H1 (cell line): ENCODE measurements at regions not wholly inside any gene's neighbourhood (a gene's known extent, or its start where the extent isn't known, plus 50 kb on each side); places are given as distances from the start of the nearest gene placed in this dataset.

Source experiments
- CTCF ChIA-PET: fragments of 300-600 bp; sonication (Branson Sonifier 250); formaldehyde crosslinking; loops from one replicate; lab custom pipeline; 2021; ENCODE audit not compliant: partially characterized antibody; lab: Charles Lee
- POLR2A ChIA-PET: fragments of 300-600 bp; sonication (Branson Sonifier 250); formaldehyde crosslinking; loops from one replicate; lab custom pipeline; 2021; ENCODE audit warnings: inconsistent platforms; ENCODE audit not compliant: partially characterized antibody; lab: Charles Lee
- DNase-seq, 2 experiments: peaks; one replicate each; pipeline versions ENCODE4 v3.0.0 to v3.0.0-alpha.2; 2010 to 2022; ENCODE audit warnings: low spot score in 2 of 2, low read depth in 1 of 2, mixed read lengths in 1 of 2
- FAIRE-seq: peaks from 2 replicates; lab custom pipeline; 2011; peaks lifted over from hg19 to GRCh38; lab: Jason Lieb, UNC
- H2AFZ ChIP-seq: 2 replicates; pipeline ENCODE4 v1.8.1; 2012; ENCODE audit warnings: low read length, inconsistent platforms
- H2AK5ac ChIP-seq: 2 replicates; pipeline ENCODE4 v1.6.1; 2013; ENCODE audit warnings: low read depth, low read length
- H2BK120ac ChIP-seq: replicated peaks from 2 replicates; pipeline ENCODE3; 2013; ENCODE audit warnings: low read depth, low read length, inconsistent platforms
- H2BK12ac ChIP-seq: 2 replicates; pipeline ENCODE4 v1.6.1; 2013; ENCODE audit warnings: low read depth, low read length
- H2BK15ac ChIP-seq: 2 replicates; pipeline ENCODE4 v1.6.1; 2013; ENCODE audit warnings: low read length
- H2BK20ac ChIP-seq: 2 replicates; pipeline ENCODE4 v1.6.1; 2013; ENCODE audit warnings: low read length
- H2BK5ac ChIP-seq: 2 replicates; pipeline ENCODE4 v1.6.1; 2013; ENCODE audit warnings: low read depth, low read length
- H3K14ac ChIP-seq: 2 replicates; pipeline ENCODE4 v1.6.1; 2013; ENCODE audit warnings: inconsistent platforms; ENCODE audit not compliant: insufficient read length
- H3K18ac ChIP-seq: 2 replicates; pipeline ENCODE4 v1.6.1; 2013; ENCODE audit warnings: low read length; ENCODE audit errors: extremely low read depth
- H3K23ac ChIP-seq: 2 replicates; pipeline ENCODE4 v1.6.1; 2013; ENCODE audit warnings: inconsistent platforms; ENCODE audit not compliant: insufficient read length
- H3K23me2 ChIP-seq: 2 replicates; pipeline ENCODE4 v1.6.1; 2013; ENCODE audit warnings: low read depth, low read length
- H3K27ac ChIP-seq: 2 replicates; pipeline ENCODE4 v1.6.1; 2011; ENCODE audit warnings: low read depth, low read length, inconsistent platforms
- H3K27me3 ChIP-seq, 4 experiments: replicated peaks in 1 of 4; 1 replicate in 1 of 4; 2 replicates in 3 of 4; pipeline versions ENCODE4 v1.6.1 to v1.8.1; 2011 to 2013; ENCODE audit warnings: low read length in 3 of 4, mild to moderate bottlenecking in 3 of 4, inconsistent platforms in 2 of 4, mixed read lengths in 2 of 4, moderate library complexity in 1 of 4; ENCODE audit not compliant: control insufficient read depth in 3 of 4, insufficient read depth in 3 of 4; ENCODE audit errors: extremely low read depth in 1 of 4
- H3K36me3 ChIP-seq, 4 experiments: 2 replicates each; pipeline versions ENCODE4 v1.6.1 to v1.8.1; 2011 to 2013; ENCODE audit warnings: mild to moderate bottlenecking in 4 of 4, low read length in 3 of 4, moderate library complexity in 2 of 4, control low read depth in 1 of 4, inconsistent platforms in 1 of 4; ENCODE audit not compliant: insufficient read depth in 4 of 4, control insufficient read depth in 2 of 4
- H3K4ac ChIP-seq: replicated peaks from 2 replicates; pipeline ENCODE3; 2013; ENCODE audit warnings: low read length, low read depth, mixed read lengths, inconsistent platforms; ENCODE audit not compliant: insufficient read length
- H3K4me1 ChIP-seq, 4 experiments: replicated peaks in 1 of 4; 1 replicate in 1 of 4; 2 replicates in 3 of 4; pipeline versions ENCODE4 v1.6.1 to v1.8.1; 2011 to 2013; ENCODE audit warnings: low read length in 3 of 4, inconsistent platforms in 2 of 4, mixed read lengths in 1 of 4; ENCODE audit not compliant: insufficient read depth in 4 of 4, control insufficient read depth in 3 of 4
- H3K4me2 ChIP-seq, 2 experiments: 2 replicates each; pipeline versions ENCODE4 v1.6.1 to v1.8.1; 2011 to 2013; ENCODE audit warnings: low read depth in 2 of 2, low read length in 2 of 2, control low read depth in 1 of 2, inconsistent platforms in 1 of 2, mild to moderate bottlenecking in 1 of 2; ENCODE audit not compliant: insufficient read depth in 1 of 2
- H3K4me3 ChIP-seq, 4 experiments: fragments of 200-600, 300-600 bp in 1 of 4; sonication (generic), shearing (Covaris generic), sonication (Bioruptor Twin) in 1 of 4; 2 replicates each; pipeline versions ENCODE4 v1.5.1 to v1.8.1; 2011 to 2016; ENCODE audit warnings: low read length in 4 of 4, low read depth in 3 of 4, control low read depth in 2 of 4, inconsistent platforms in 2 of 4, mild to moderate bottlenecking in 2 of 4, mixed read lengths in 1 of 4, moderate library complexity in 1 of 4; ENCODE audit not compliant: insufficient read depth in 2 of 4; ENCODE audit errors: extremely low read depth in 1 of 4
- H3K56ac ChIP-seq: replicated peaks from 2 replicates; pipeline ENCODE3; 2013; ENCODE audit warnings: low read depth, mild to moderate bottlenecking, mixed read lengths, low read length, inconsistent platforms; ENCODE audit not compliant: insufficient read length
- H3K79me1 ChIP-seq: 2 replicates; pipeline ENCODE4 v1.6.1; 2013; ENCODE audit warnings: low read depth, low read length, control low read depth
- H3K79me2 ChIP-seq, 2 experiments: 2 replicates each; pipeline versions ENCODE4 v1.6.1 to v1.8.1; 2012 to 2013; ENCODE audit warnings: low read length in 2 of 2, mild to moderate bottlenecking in 2 of 2, inconsistent platforms in 1 of 2; ENCODE audit not compliant: insufficient read depth in 2 of 2, control insufficient read depth in 1 of 2
- H3K9ac ChIP-seq, 4 experiments: replicated peaks in 1 of 4; 1 replicate in 1 of 4; 2 replicates in 3 of 4; pipeline versions ENCODE4 v1.6.1 to v1.8.1; 2011 to 2013; ENCODE audit warnings: low read depth in 3 of 4, low read length in 3 of 4, control low read depth in 2 of 4, mild to moderate bottlenecking in 2 of 4, moderate library complexity in 2 of 4, inconsistent platforms in 1 of 4; ENCODE audit errors: extremely low read depth in 1 of 4
- H3K9me3 ChIP-seq, 2 experiments: 2 replicates each; pipeline versions ENCODE4 v1.6.1 to v1.8.1; 2012 to 2013; ENCODE audit warnings: mild to moderate bottlenecking in 2 of 2, moderate library complexity in 2 of 2, control low read depth in 1 of 2, inconsistent platforms in 1 of 2, low read depth in 1 of 2, low read length in 1 of 2, mixed read lengths in 1 of 2; ENCODE audit not compliant: insufficient read depth in 2 of 2
- H4K20me1 ChIP-seq, 2 experiments: replicated peaks in 1 of 2; 2 replicates each; pipeline versions ENCODE3 to v1.8.1; 2011 to 2013; ENCODE audit warnings: inconsistent platforms in 2 of 2, low read length in 2 of 2, mild to moderate bottlenecking in 1 of 2; ENCODE audit not compliant: insufficient read depth in 2 of 2, control insufficient read depth in 1 of 2
- H4K5ac ChIP-seq: 2 replicates; pipeline ENCODE4 v1.6.1; 2013; ENCODE audit warnings: low read length, low read depth, mixed read lengths, inconsistent platforms; ENCODE audit not compliant: insufficient read length
- H4K8ac ChIP-seq: 2 replicates; pipeline ENCODE4 v1.8.0; 2013; ENCODE audit warnings: mild to moderate bottlenecking, moderate library complexity, low read length, inconsistent platforms; ENCODE audit not compliant: insufficient read depth; ENCODE audit errors: extremely low read depth
- H4K91ac ChIP-seq: replicated peaks from 2 replicates; pipeline ENCODE3; 2013; ENCODE audit warnings: low read length, mixed read lengths, inconsistent platforms; ENCODE audit not compliant: insufficient read length
- BACH1 ChIP-seq: IDR thresholded peaks from 2 replicates; pipeline ENCODE4 v1.6.1; 2012; ENCODE audit warnings: low read length, improper control_type of control experiment
- CBX8 ChIP-seq: fragments of 300-800, 300-1000 bp; sonication (generic); IDR thresholded peaks from 2 replicates; pipeline ENCODE4 v1.7.1; 2016; ENCODE audit warnings: low read depth, low read length, borderline replicate concordance
- CEBPB ChIP-seq: IDR thresholded peaks from 2 replicates; pipeline ENCODE4 v1.6.1; 2012; ENCODE audit warnings: low read depth, low read length
- CREB1 ChIP-seq: IDR thresholded peaks from 2 replicates; pipeline ENCODE4 v1.6.1; 2012; ENCODE audit warnings: inconsistent platforms
- EGR1 ChIP-seq: IDR thresholded peaks from 2 replicates; pipeline ENCODE4 v1.6.1; 2011; ENCODE audit warnings: low read depth, low read length, borderline replicate concordance
- EP300 ChIP-seq, 2 experiments: IDR thresholded peaks; 1 replicate in 1 of 2; 2 replicates in 1 of 2; pipeline ENCODE4 v1.6.1; 2011 to 2012; ENCODE audit warnings: low read depth in 2 of 2, low read length in 2 of 2, mild to moderate bottlenecking in 2 of 2, borderline replicate concordance in 1 of 2, inconsistent platforms in 1 of 2, moderate library complexity in 1 of 2
- GABPA ChIP-seq: IDR thresholded peaks from 2 replicates; pipeline ENCODE4 v1.6.1; 2011; ENCODE audit warnings: mild to moderate bottlenecking, low read length, moderate library complexity, borderline replicate concordance; ENCODE audit not compliant: insufficient read depth
- HDAC6 ChIP-seq: IDR thresholded peaks from one replicate; pipeline ENCODE4 v1.7.1; 2012; ENCODE audit warnings: low read depth, mild to moderate bottlenecking, inconsistent platforms, low read length, moderate library complexity
- KDM1A ChIP-seq: fragments of 200-600, 300-600 bp; sonication (generic); IDR thresholded peaks from 2 replicates; pipeline ENCODE4 v1.7.1; 2016; ENCODE audit warnings: mild to moderate bottlenecking, low read length, borderline replicate concordance
- MAX ChIP-seq: IDR thresholded peaks from 2 replicates; pipeline ENCODE4 v1.6.1; 2012; ENCODE audit warnings: inconsistent platforms
- POU5F1 ChIP-seq: IDR thresholded peaks from 2 replicates; pipeline ENCODE4 v1.6.1; 2011; ENCODE audit warnings: low read depth, mild to moderate bottlenecking, low read length, moderate library complexity
- SAP30 ChIP-seq: fragments of 300-600 bp; sonication (generic); IDR thresholded peaks from 2 replicates; pipeline ENCODE4 v1.7.1; 2012; ENCODE audit warnings: low read length, moderate library complexity, mild to moderate bottlenecking, inconsistent platforms; ENCODE audit not compliant: insufficient read depth, insufficient replicate concordance
- TCF12 ChIP-seq: IDR thresholded peaks from 2 replicates; pipeline ENCODE4 v1.6.1; 2011; ENCODE audit warnings: low read depth, mild to moderate bottlenecking, low read length
- YY1 ChIP-seq: IDR thresholded peaks from 2 replicates; pipeline ENCODE4 v1.6.1; 2011; ENCODE audit warnings: low read depth, mild to moderate bottlenecking, low read length
- WGBS, 2 experiments: shearing (Covaris generic) in 1 of 2; methylation state at CpG; one replicate each; pipeline versions ENCODE4 v1.1.6 to v1.1.7; 2013 to 2015; ENCODE audit warnings: low lambda C conversion rate in 2 of 2, mixed read lengths in 2 of 2, inconsistent platforms in 1 of 2, low coverage in 1 of 2, missing lambda C conversion rate in 1 of 2; ENCODE audit not compliant: insufficient replicate concordance in 2 of 2, insufficient coverage in 1 of 2, insufficient read length in 1 of 2; ENCODE audit errors: extremely low coverage in 1 of 2, missing lambda C conversion rate in 1 of 2; 5-methylcytosine and 5-hydroxymethylcytosine counted together

GRCh38 chr21:27814226-27814625 is 847.3 kb upstream of the ADAMTS5 start:
- Histone ChIP-seq H2BK120ac (no peak overlapping the region), H3K79me2 (no peaks in the 10 kb centered on the region), H3K23ac (no peak overlapping the region), H2BK15ac (no peak overlapping the region), H2BK5ac (no peak overlapping the region), H3K9ac (no peak overlapping the region), H3K9me3 (no peaks in the 10 kb centered on the region; a peak in 1 of 4 replicates), H4K5ac (no peak overlapping the region), H3K79me1 (no peaks in the 10 kb centered on the region), H3K18ac (no peak overlapping the region), H3K36me3 (no peaks in the 10 kb centered on the region), H3K4me1 (no peaks in the 10 kb centered on the region), H4K8ac (no peak overlapping the region), H3K4me3 (no peak overlapping the region), H3K4ac (no peak overlapping the region), H3K4me2 (no peak overlapping the region), H2AFZ (no peak overlapping the region), H4K91ac (no peak overlapping the region), H4K20me1 (no peaks in the 10 kb centered on the region), H2BK12ac (no peak overlapping the region), H2AK5ac (no peak overlapping the region), H3K14ac (no peak overlapping the region), H2BK20ac (no peak overlapping the region), H3K23me2 (no peaks in the 10 kb centered on the region; the same call in 1 of the 2 replicates)
- WGBS, 2 experiments, result 90% methylated on average over 1 of the region's 1 CpG; no CpG with 5 or more reads in 1 of the 2 experiments
- POLR2A ChIA-PET, result no interaction called here
- DNase-seq, result no peak
- CTCF ChIA-PET, result no interaction called here
- no peak for TF ChIP-seq GABPA
- no peak for TF ChIP-seq CREB1
- TF ChIP-seq EGR1, result no peak
- no peak for TF ChIP-seq MAX
- no peak for TF ChIP-seq POU5F1
- TF ChIP-seq CBX8, result no peak
- no peak for TF ChIP-seq SAP30
- TF ChIP-seq EP300 (IDR thresholded peaks at IDR 0.05; ENCODE audit: borderline replicate concordance in 1 of 2, low read depth in 2 of 2, low read length in 2 of 2), result no peak
- TF ChIP-seq CEBPB, result no peak
- TF ChIP-seq TCF12, result no peak
- no peak for TF ChIP-seq KDM1A
- no peak for TF ChIP-seq HDAC6
- no peak for TF ChIP-seq BACH1
- TF ChIP-seq YY1, result no peak
- TF ChIP-seq, all 59 proteins: peak for 0
- Histone ChIP-seq H3K56ac (no peak overlapping the region), H3K27ac (no peak overlapping the region), H3K27me3 (no peaks in the 10 kb centered on the region)
- FAIRE-seq, result no peak
